ENCODE measurements at regions not wholly inside any gene's neighbourhood (a gene's known extent, or its start where the extent isn't known, plus 50 kb on each side); places are given as distances from the start of the nearest gene placed in this dataset.

DNA sequence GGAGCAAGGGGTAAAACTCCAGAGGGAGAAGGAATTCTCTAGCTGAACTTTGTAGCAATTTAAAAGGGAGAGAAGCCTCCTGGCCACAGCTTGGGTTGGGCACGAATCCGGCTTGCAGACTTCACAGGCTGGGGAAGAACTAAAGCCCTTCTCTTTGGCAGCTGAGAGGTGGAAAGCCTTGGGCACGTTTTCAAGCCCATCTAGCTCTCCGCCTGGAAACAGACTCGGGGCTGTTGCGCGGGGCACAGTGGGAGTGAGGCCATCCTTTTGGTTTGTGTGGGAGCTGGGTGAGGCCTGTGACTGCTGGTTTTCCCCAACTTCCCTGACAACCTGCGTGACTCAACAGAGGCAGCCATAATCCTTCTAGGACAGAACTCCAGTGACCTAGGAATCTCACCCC lies 295.7 kb upstream of the ROBO1 start:
- H3K4me3 Mint-ChIP-seq: no peak overlapping the region

GRCh38 chr3:80060664-80061063 lies 292.9 kb upstream of the ROBO1 start:
- Mint-ChIP-seq H3K9me3 (peaks cover 1 to 10% (median 5%) of the 10 kb centered on the region in 7 donors), H3K27ac (no peak overlapping the region), H3K27me3 (no peaks in the 10 kb centered on the region), H3K4me1 (no peaks in the 10 kb centered on the region), H3K4me3 (no peak overlapping the region), H3K36me3 (no peaks in the 10 kb centered on the region)
- Histone ChIP-seq H3K4me3 (ENCODE audit: low read depth, low read length) (no peak overlapping the region), H3K27ac (ENCODE audit: insufficient read depth, low read length, poor library complexity, severe bottlenecking) (no peak overlapping the region), H3K4me1 (ENCODE audit: control insufficient read depth, insufficient read depth, low read length, poor library complexity, severe bottlenecking) (no peaks in the 10 kb centered on the region), H3K36me3 (ENCODE audit: control insufficient read depth, insufficient read depth, low read length) (no peaks in the 10 kb centered on the region), H3K27me3 (ENCODE audit: control insufficient read depth, insufficient read depth, low read length) (no peaks in the 10 kb centered on the region), H3K9me3 (ENCODE audit: control insufficient read depth in 2 of 2, low read length in 2 of 2) (peaks cover 3 to 11% of the 10 kb centered on the region in 2 experiments)
- no peak for DNase-seq
- ATAC-seq (ENCODE audit: low read depth in 2 of 2): no peak

More for the DNA sequence above, 295.7 kb upstream of the ROBO1 start:
- H3K27me3 Mint-ChIP-seq: no peaks in the 10 kb centered on the region
- H3K4me1 Mint-ChIP-seq: no peaks in the 10 kb centered on the region
- no peaks in the 10 kb centered on the region for H3K36me3 Mint-ChIP-seq
- H3K36me3 ChIP-seq (ENCODE audit: control insufficient read depth, insufficient read depth, low read length): no peaks in the 10 kb centered on the region
- no peaks in the 10 kb centered on the region for H3K27me3 ChIP-seq (ENCODE audit: control insufficient read depth, insufficient read depth, low read length)
- ATAC-seq (ENCODE audit: low read depth in 2 of 2): no peak
- no peak overlapping the region for H3K27ac Mint-ChIP-seq
- no peak overlapping the region for H3K27ac ChIP-seq (ENCODE audit: insufficient read depth, low read length, poor library complexity, severe bottlenecking)
- H3K9me3 Mint-ChIP-seq: peaks cover under 1 to 11% (median 4%) of the 10 kb centered on the region in 7 donors
- no peak overlapping the region for H3K4me3 ChIP-seq (ENCODE audit: low read depth, low read length)
- peaks cover 6 to 11% of the 10 kb centered on the region in 2 experiments for H3K9me3 ChIP-seq (ENCODE audit: control insufficient read depth in 2 of 2, low read length in 2 of 2)
- no peak for DNase-seq
- H3K4me1 ChIP-seq (ENCODE audit: control insufficient read depth, insufficient read depth, low read length, poor library complexity, severe bottlenecking): no peaks in the 10 kb centered on the region

- Histone ChIP-seq H3K9me3 (ENCODE audit: control insufficient read depth in 2 of 2, low read length in 2 of 2) (no peaks in the 10 kb centered on the region), H3K27ac (ENCODE audit: insufficient read depth, low read length, poor library complexity, severe bottlenecking) (no peak overlapping the region), H3K4me3 (ENCODE audit: low read depth, low read length) (no peak overlapping the region), H3K27me3 (ENCODE audit: control insufficient read depth, insufficient read depth, low read length) (no peaks in the 10 kb centered on the region), H3K4me1 (ENCODE audit: control insufficient read depth, insufficient read depth, low read length, poor library complexity, severe bottlenecking) (no peaks in the 10 kb centered on the region), H3K36me3 (ENCODE audit: control insufficient read depth, insufficient read depth, low read length) (no peaks in the 10 kb centered on the region)
- H3K27ac Mint-ChIP-seq: no peak overlapping the region
- no peaks in the 10 kb centered on the region for H3K36me3 Mint-ChIP-seq
- peaks cover 2 to 25% (median 4%) of the 10 kb centered on the region in 7 donors for H3K9me3 Mint-ChIP-seq
- H3K27me3 Mint-ChIP-seq: no peaks in the 10 kb centered on the region
- H3K4me1 Mint-ChIP-seq: no peaks in the 10 kb centered on the region
- no peak overlapping the region for H3K4me3 Mint-ChIP-seq
- ATAC-seq (ENCODE audit: low read depth in 2 of 2) (no peak), DNase-seq (no peak)
Measured at GRCh38 chr3:80055306-80055705, 287.5 kb upstream of the ROBO1 start.

GRCh38 chr3:80052271-80052670 lies 284.5 kb upstream of the ROBO1 start:
- no peaks in the 10 kb centered on the region for H3K27me3 ChIP-seq (ENCODE audit: control insufficient read depth, insufficient read depth, low read length)
- ATAC-seq (ENCODE audit: low read depth in 2 of 2) (no peak), DNase-seq (no peak)
- Mint-ChIP-seq H3K27ac (no peak overlapping the region), H3K4me3 (no peak overlapping the region), H3K4me1 (no peaks in the 10 kb centered on the region), H3K27me3 (no peaks in the 10 kb centered on the region), H3K9me3 (peaks cover 0 to 23% (median 4%) of the 10 kb centered on the region in 7 donors), H3K36me3 (no peaks in the 10 kb centered on the region)
- H3K27ac ChIP-seq (ENCODE audit: insufficient read depth, low read length, poor library complexity, severe bottlenecking): no peak overlapping the region
- H3K4me3 ChIP-seq (ENCODE audit: low read depth, low read length): no peak overlapping the region
- no peaks in the 10 kb centered on the region for H3K9me3 ChIP-seq (ENCODE audit: control insufficient read depth in 2 of 2, low read length in 2 of 2)
- H3K36me3 ChIP-seq (ENCODE audit: control insufficient read depth, insufficient read depth, low read length): no peaks in the 10 kb centered on the region
- H3K4me1 ChIP-seq (ENCODE audit: control insufficient read depth, insufficient read depth, low read length, poor library complexity, severe bottlenecking): no peaks in the 10 kb centered on the region

GRCh38 chr3:80051602-80051962 lies 283.8 kb upstream of the ROBO1 start:
- no peaks in the 10 kb centered on the region for H3K9me3 ChIP-seq (ENCODE audit: control insufficient read depth in 2 of 2, low read length in 2 of 2)
- no peaks in the 10 kb centered on the region for H3K36me3 ChIP-seq (ENCODE audit: control insufficient read depth, insufficient read depth, low read length)
- Mint-ChIP-seq H3K27ac (no peak overlapping the region), H3K9me3 (peaks cover 0 to 23% (median 4%) of the 10 kb centered on the region in 7 donors), H3K4me3 (no peak overlapping the region), H3K27me3 (no peaks in the 10 kb centered on the region), H3K4me1 (no peaks in the 10 kb centered on the region), H3K36me3 (no peaks in the 10 kb centered on the region)
- H3K4me3 ChIP-seq (ENCODE audit: low read depth, low read length): no peak overlapping the region
- H3K4me1 ChIP-seq (ENCODE audit: control insufficient read depth, insufficient read depth, low read length, poor library complexity, severe bottlenecking): no peaks in the 10 kb centered on the region
- ATAC-seq (ENCODE audit: low read depth in 2 of 2) (no peak), DNase-seq (no peak)
- no peak overlapping the region for H3K27ac ChIP-seq (ENCODE audit: insufficient read depth, low read length, poor library complexity, severe bottlenecking)
- no peaks in the 10 kb centered on the region for H3K27me3 ChIP-seq (ENCODE audit: control insufficient read depth, insufficient read depth, low read length)

DNA sequence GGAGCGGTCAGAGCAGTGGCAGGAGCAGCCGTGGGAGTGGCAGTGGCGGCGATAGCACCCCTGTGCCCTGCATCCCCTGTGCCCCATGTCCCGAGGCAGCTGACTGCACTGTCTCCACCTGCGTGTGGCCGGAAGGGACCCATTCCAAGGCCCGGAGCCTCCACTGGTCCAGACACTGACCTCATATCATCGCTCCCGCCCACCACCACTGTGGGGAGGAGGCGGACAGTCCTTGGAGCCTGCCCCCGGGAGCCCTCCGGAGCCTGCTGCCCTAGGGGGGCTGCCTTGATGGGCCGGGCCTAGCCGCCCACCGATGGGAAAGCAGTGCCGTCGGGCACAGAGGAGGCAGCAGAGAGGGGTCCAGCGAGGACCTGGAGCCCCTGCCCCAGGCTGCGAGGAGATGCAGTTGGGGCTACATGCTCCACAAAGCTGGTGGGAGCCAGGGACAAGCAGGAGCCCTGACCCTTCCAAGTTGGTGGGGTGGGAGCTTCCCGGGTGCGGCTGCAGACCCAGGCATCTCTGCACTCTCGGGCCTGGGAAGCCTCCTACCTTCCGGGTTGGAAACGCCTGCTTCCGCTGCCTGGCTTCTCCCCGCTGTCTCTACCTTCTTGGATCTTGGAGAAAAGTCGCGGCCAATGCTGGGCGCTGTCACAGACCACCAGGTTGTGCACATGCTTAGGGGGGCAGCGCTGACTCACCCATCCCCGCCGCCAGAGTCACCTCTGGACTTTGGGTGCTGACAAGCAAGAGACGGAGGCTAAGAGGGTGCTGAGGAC lies 283.2 kb upstream of the ROBO1 start:
- H3K27me3 ChIP-seq (ENCODE audit: control insufficient read depth, insufficient read depth, low read length): no peaks in the 10 kb centered on the region
- Mint-ChIP-seq H3K4me1 (no peaks in the 10 kb centered on the region), H3K9me3 (peaks cover under 1 to 26% (median 4%) of the 10 kb centered on the region in 7 donors), H3K27ac (no peak overlapping the region), H3K4me3 (no peak overlapping the region), H3K27me3 (no peaks in the 10 kb centered on the region), H3K36me3 (no peaks in the 10 kb centered on the region)
- ATAC-seq (ENCODE audit: low read depth in 2 of 2): no peak
- H3K4me1 ChIP-seq (ENCODE audit: control insufficient read depth, insufficient read depth, low read length, poor library complexity, severe bottlenecking): no peaks in the 10 kb centered on the region
- no peak overlapping the region for H3K4me3 ChIP-seq (ENCODE audit: low read depth, low read length)
- H3K36me3 ChIP-seq (ENCODE audit: control insufficient read depth, insufficient read depth, low read length): no peaks in the 10 kb centered on the region
- H3K27ac ChIP-seq (ENCODE audit: insufficient read depth, low read length, poor library complexity, severe bottlenecking): no peak overlapping the region
- DNase-seq: no peak
- H3K9me3 ChIP-seq (ENCODE audit: control insufficient read depth in 2 of 2, low read length in 2 of 2): no peaks in the 10 kb centered on the region

- no peak overlapping the region for H3K4me3 ChIP-seq (ENCODE audit: low read depth, low read length)
- H3K27ac Mint-ChIP-seq: no peak overlapping the region
- no peaks in the 10 kb centered on the region for H3K4me1 Mint-ChIP-seq
Measured at GRCh38 chr3:80043226-80043625, 275.4 kb upstream of the ROBO1 start.

GRCh38 chr3:80040067-80040466 lies 272.3 kb upstream of the ROBO1 start:
- DNase-seq (no peak), ATAC-seq (ENCODE audit: low read depth in 2 of 2) (no peak)
- Mint-ChIP-seq H3K9me3 (peaks cover 3 to 17% (median 6%) of the 10 kb centered on the region in 7 donors), H3K4me1 (no peaks in the 10 kb centered on the region), H3K4me3 (no peak overlapping the region), H3K36me3 (no peaks in the 10 kb centered on the region), H3K27me3 (no peaks in the 10 kb centered on the region), H3K27ac (no peak overlapping the region)
- Histone ChIP-seq H3K36me3 (ENCODE audit: control insufficient read depth, insufficient read depth, low read length) (no peaks in the 10 kb centered on the region), H3K9me3 (ENCODE audit: control insufficient read depth in 2 of 2, low read length in 2 of 2) (peaks cover 3 to 5% of the 10 kb centered on the region in 2 experiments), H3K4me1 (ENCODE audit: control insufficient read depth, insufficient read depth, low read length, poor library complexity, severe bottlenecking) (no peaks in the 10 kb centered on the region), H3K27me3 (ENCODE audit: control insufficient read depth, insufficient read depth, low read length) (no peaks in the 10 kb centered on the region), H3K27ac (ENCODE audit: insufficient read depth, low read length, poor library complexity, severe bottlenecking) (no peak overlapping the region), H3K4me3 (ENCODE audit: low read depth, low read length) (no peak overlapping the region)

More at GRCh38 chr3:80043226-80043625, 275.4 kb upstream of the ROBO1 start:
- no peak overlapping the region for H3K4me3 Mint-ChIP-seq
- H3K36me3 Mint-ChIP-seq: no peaks in the 10 kb centered on the region
- H3K9me3 Mint-ChIP-seq: peaks cover 0 to 10% (median 5%) of the 10 kb centered on the region in 7 donors
- Histone ChIP-seq H3K27ac (ENCODE audit: insufficient read depth, low read length, poor library complexity, severe bottlenecking) (no peak overlapping the region), H3K9me3 (ENCODE audit: control insufficient read depth in 2 of 2, low read length in 2 of 2) (peaks cover 3% of the 10 kb centered on the region in 2 experiments), H3K36me3 (ENCODE audit: control insufficient read depth, insufficient read depth, low read length) (no peaks in the 10 kb centered on the region), H3K27me3 (ENCODE audit: control insufficient read depth, insufficient read depth, low read length) (no peaks in the 10 kb centered on the region), H3K4me1 (ENCODE audit: control insufficient read depth, insufficient read depth, low read length, poor library complexity, severe bottlenecking) (no peaks in the 10 kb centered on the region)
- DNase-seq (no peak), ATAC-seq (ENCODE audit: low read depth in 2 of 2) (no peak)
- no peaks in the 10 kb centered on the region for H3K27me3 Mint-ChIP-seq
